ENCODE measurements at regions not wholly inside any gene's neighbourhood (a gene's known extent, or its start where the extent isn't known, plus 50 kb on each side); places are given as distances from the start of the nearest gene placed in this dataset.
A peak's percentile ranks its signal among the peaks of the same experiment; 100 is the strongest.

DNA sequence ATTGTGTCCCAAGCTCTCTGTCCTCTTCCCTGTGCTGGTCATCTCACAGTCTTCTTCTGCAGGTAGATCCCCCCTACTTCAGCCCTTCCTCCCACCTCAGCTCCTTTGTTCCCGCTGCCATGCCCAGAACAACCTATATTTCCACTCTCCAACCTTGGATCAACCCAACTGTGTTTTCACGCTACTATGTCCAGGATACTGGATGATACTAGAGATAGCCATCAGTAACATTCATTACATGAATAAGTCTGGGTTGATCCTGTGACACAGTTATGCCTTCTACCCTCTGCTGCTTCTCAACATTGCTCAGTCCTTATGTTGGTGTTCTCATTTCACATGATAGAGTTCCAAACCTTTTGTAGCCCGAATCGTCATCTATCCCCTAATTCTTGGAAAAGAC is 286.4 kb downstream of the ZEB1 start:
- DNase-seq (ENCODE audit: low read depth in 4 of 6, low spot score in 6 of 6) = no peak
- no peak overlapping the region for H3K27ac ChIP-seq (ENCODE audit: low read depth, low read length)
- peaks cover 14% of the 10 kb centered on the region for H3K4me1 ChIP-seq (ENCODE audit: control insufficient read depth, insufficient read depth, low read length)
- H3K4me3 ChIP-seq (ENCODE audit: low read depth, low read length) = no peak overlapping the region
- H3K36me3 ChIP-seq (ENCODE audit: control insufficient read depth, insufficient read depth, low read length) = no peaks in the 10 kb centered on the region
- no peaks in the 10 kb centered on the region for H3K27me3 ChIP-seq (ENCODE audit: control insufficient read depth, insufficient read depth, low read length)
- H3K9me3 ChIP-seq (ENCODE audit: control insufficient read depth, insufficient read depth, low read length) = no peaks in the 10 kb centered on the region
- WGBS (ENCODE audit: insufficient coverage) = 92% methylated on average over 2 of the region's 4 CpGs

DNA sequence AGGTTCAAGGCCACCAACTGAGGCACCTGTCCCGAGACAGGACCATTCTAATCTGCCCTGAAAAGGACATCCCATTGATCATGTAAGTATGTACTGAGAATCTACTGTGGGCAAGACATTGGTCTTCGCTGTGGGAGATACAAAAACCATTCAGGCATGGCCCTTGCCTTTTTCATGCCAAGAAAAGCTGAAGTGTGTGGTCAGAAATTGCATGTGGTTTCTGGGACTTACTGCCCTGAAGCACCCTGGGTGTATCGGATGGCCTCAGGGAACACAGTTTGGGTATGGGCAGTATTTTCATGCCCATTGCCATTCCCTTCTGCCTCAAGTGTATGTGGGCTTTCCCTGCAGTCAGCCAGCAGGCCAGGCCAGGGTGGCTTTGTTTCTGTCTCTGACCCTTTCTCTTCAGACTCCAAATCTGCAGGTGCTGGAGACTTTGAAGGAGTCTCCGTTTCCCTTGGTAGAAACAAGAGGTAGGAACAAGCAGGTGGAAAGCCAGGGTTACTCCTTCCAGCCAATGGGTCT is 285.7 kb downstream of the ZEB1 start:
- H3K27me3 ChIP-seq (ENCODE audit: control insufficient read depth, insufficient read depth, low read length) = no peaks in the 10 kb centered on the region
- no peaks in the 10 kb centered on the region for H3K9me3 ChIP-seq (ENCODE audit: control insufficient read depth, insufficient read depth, low read length)
- no peak overlapping the region for H3K4me3 ChIP-seq (ENCODE audit: low read depth, low read length)
- peaks cover 14% of the 10 kb centered on the region for H3K4me1 ChIP-seq (ENCODE audit: control insufficient read depth, insufficient read depth, low read length)
- DNase-seq (ENCODE audit: low read depth in 4 of 6, low spot score in 6 of 6) = no peak
- 95% methylated on average over 3 of the region's 4 CpGs for WGBS (ENCODE audit: insufficient coverage)
- H3K27ac ChIP-seq (ENCODE audit: low read depth, low read length) = no peak overlapping the region
- no peaks in the 10 kb centered on the region for H3K36me3 ChIP-seq (ENCODE audit: control insufficient read depth, insufficient read depth, low read length)

DNA sequence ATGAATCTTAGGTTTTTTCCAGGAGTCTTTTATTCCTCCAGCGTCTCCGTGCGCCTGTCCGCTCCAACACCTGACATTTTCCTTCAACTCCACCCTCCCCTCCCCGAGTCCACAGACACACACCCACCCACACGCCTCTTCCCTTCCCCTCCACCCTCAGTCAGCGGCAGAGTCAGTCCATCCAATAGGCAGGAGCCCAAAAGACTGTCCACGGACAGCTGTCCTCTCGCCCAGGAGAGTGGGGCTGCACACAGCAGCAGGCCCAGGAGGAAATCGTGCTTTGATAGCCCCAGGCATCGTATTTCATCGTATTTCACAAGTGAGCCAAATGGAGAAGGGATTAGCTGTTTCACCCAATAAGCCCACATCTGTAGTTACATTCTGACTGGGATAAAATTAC is 285.1 kb downstream of the ZEB1 start:
- DNase-seq (ENCODE audit: low read depth in 4 of 6, low spot score in 6 of 6) = no peak
- Histone ChIP-seq H3K27me3 (ENCODE audit: control insufficient read depth, insufficient read depth, low read length) (no peaks in the 10 kb centered on the region), H3K4me3 (ENCODE audit: low read depth, low read length) (peak overlapping the region; percentile 61), H3K9me3 (ENCODE audit: control insufficient read depth, insufficient read depth, low read length) (no peaks in the 10 kb centered on the region), H3K36me3 (ENCODE audit: control insufficient read depth, insufficient read depth, low read length) (no peaks in the 10 kb centered on the region), H3K27ac (ENCODE audit: low read depth, low read length) (peak overlapping the region; percentile 82), H3K4me1 (ENCODE audit: control insufficient read depth, insufficient read depth, low read length) (peaks cover 14% of the 10 kb centered on the region)
- 58% methylated on average over 9 of the region's 12 CpGs for WGBS (ENCODE audit: insufficient coverage)

DNA sequence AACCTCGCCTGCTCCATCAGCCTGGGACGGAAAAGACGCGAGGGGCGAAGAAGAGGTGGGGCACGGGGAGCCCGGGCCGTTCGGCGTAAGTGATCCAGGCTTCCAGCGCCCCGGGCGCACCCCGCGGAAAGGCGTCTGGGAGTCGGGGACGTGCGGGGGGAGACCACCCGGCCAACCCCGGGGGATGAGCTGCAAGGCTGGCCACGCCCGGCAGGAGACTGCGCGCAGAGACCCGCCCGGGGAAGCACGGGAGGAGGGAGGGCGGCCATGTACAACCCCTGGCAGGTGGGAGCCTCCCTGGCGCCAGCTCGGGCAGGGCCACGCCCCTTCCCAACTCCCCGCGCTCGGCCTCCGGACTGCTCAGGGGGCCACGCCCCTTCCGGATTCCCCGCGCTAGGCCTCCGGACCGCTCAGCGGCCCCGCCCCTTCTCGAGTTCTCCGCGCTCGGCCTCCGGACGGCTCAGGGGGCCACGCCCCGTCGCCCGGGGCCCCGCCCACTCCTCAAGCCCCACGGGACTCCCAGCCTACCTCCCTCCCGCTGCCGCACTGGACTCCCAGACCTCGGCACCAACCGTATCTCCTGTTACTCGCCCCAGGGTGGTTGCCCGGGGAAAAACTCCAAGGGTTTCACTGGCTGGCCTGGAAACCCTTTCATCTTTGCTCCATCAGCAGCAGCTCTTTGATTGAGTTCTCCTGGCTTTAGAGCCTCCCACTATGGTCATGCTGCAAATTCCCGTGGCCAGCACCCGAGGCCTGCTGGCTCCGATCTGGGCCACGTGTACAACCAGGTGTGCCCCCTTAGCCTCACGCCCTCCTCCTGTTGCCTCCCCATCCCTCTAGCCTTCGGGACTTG is 284.4 kb downstream of the ZEB1 start:
- Histone ChIP-seq H3K9me3 (ENCODE audit: control insufficient read depth, insufficient read depth, low read length) (no peaks in the 10 kb centered on the region), H3K4me1 (ENCODE audit: control insufficient read depth, insufficient read depth, low read length) (peaks cover 14% of the 10 kb centered on the region), H3K27ac (ENCODE audit: low read depth, low read length) (peak overlapping the region; percentile 82), H3K36me3 (ENCODE audit: control insufficient read depth, insufficient read depth, low read length) (no peaks in the 10 kb centered on the region), H3K4me3 (ENCODE audit: low read depth, low read length) (peak overlapping the region; percentile 61), H3K27me3 (ENCODE audit: control insufficient read depth, insufficient read depth, low read length) (no peaks in the 10 kb centered on the region)
- 4% methylated on average over 68 of the region's 68 CpGs for whole genome bisulfite sequencing (ENCODE audit: insufficient coverage)
- peak; percentile 60 to 95 (median 70) for DNase-seq (ENCODE audit: low read depth in 4 of 6, low spot score in 6 of 6)

DNA sequence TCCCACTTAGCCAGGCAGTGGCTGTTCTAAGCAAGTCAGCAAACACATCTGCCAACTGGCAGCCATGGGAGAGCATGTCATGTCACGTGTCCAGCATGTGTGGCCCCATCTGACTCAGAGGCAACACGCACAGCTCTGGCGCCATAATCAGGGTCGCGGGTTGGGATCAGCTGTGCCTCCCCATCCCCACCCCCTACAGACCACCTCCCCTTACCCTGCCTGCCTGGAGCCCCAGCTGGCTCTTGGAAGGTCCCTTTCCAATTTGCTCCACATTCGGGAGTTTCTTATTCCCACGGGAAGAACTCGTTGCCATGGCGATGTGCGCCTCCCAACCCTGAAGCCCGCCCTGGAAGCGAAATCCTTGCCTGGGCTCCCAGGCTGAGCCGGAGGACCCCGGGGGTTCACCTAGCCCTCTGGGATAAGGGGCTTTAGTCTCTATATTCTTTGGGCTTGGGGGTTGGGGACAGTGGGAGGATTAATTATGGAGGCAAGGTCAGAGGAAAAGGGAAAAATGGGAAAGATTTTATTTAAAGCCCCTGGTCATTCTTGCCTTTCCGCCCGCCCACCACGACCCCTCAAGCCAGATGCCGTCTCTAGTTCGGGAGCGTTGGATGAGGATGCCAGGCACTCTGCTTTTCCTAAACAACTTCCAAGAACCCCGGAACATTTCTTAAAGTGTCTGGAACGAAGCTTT is 283.7 kb downstream of the ZEB1 start:
- H3K27ac ChIP-seq (ENCODE audit: low read depth, low read length) = peak overlapping the region; percentile 82
- no peaks in the 10 kb centered on the region for H3K27me3 ChIP-seq (ENCODE audit: control insufficient read depth, insufficient read depth, low read length)
- H3K4me3 ChIP-seq (ENCODE audit: low read depth, low read length) = peak overlapping the region; percentile 61
- H3K4me1 ChIP-seq (ENCODE audit: control insufficient read depth, insufficient read depth, low read length) = peaks cover 14% of the 10 kb centered on the region
- H3K36me3 ChIP-seq (ENCODE audit: control insufficient read depth, insufficient read depth, low read length) = no peaks in the 10 kb centered on the region
- peak; percentile 45 to 90 (median 54) for DNase-seq (ENCODE audit: low read depth in 4 of 6, low spot score in 6 of 6)
- H3K9me3 ChIP-seq (ENCODE audit: control insufficient read depth, insufficient read depth, low read length) = no peaks in the 10 kb centered on the region
- 2% methylated on average over 20 of the region's 22 CpGs for WGBS (ENCODE audit: insufficient coverage)

DNA sequence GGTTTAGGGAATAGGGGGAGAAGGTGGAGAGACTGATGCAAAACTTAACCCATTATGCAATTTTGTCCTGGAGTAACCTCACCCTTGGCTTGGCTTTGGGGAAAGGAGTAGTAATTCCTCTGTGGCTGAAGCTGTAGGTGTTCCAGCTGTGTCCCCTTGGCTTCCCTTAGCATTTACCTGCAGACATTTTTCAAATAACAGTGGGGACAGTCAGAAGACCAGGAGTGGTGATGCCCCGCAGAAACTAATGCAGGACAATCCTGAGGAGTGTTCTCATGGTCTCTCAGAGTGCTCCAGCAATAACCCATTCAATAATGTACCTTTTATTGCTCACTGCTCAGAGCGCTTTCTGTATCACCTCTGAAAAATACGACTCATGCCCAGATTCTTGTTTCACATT is 282.1 kb downstream of the ZEB1 start:
- no peak for DNase-seq (ENCODE audit: low read depth in 4 of 6, low spot score in 6 of 6)
- no peak overlapping the region for H3K4me3 ChIP-seq (ENCODE audit: low read depth, low read length)
- peaks cover 14% of the 10 kb centered on the region for H3K4me1 ChIP-seq (ENCODE audit: control insufficient read depth, insufficient read depth, low read length)
- no peaks in the 10 kb centered on the region for H3K27me3 ChIP-seq (ENCODE audit: control insufficient read depth, insufficient read depth, low read length)
- no peak overlapping the region for H3K27ac ChIP-seq (ENCODE audit: low read depth, low read length)
- H3K9me3 ChIP-seq (ENCODE audit: control insufficient read depth, insufficient read depth, low read length) = no peaks in the 10 kb centered on the region
- WGBS (ENCODE audit: insufficient coverage) = 100% methylated on average over 3 of the region's 3 CpGs
- no peaks in the 10 kb centered on the region for H3K36me3 ChIP-seq (ENCODE audit: control insufficient read depth, insufficient read depth, low read length)

DNA sequence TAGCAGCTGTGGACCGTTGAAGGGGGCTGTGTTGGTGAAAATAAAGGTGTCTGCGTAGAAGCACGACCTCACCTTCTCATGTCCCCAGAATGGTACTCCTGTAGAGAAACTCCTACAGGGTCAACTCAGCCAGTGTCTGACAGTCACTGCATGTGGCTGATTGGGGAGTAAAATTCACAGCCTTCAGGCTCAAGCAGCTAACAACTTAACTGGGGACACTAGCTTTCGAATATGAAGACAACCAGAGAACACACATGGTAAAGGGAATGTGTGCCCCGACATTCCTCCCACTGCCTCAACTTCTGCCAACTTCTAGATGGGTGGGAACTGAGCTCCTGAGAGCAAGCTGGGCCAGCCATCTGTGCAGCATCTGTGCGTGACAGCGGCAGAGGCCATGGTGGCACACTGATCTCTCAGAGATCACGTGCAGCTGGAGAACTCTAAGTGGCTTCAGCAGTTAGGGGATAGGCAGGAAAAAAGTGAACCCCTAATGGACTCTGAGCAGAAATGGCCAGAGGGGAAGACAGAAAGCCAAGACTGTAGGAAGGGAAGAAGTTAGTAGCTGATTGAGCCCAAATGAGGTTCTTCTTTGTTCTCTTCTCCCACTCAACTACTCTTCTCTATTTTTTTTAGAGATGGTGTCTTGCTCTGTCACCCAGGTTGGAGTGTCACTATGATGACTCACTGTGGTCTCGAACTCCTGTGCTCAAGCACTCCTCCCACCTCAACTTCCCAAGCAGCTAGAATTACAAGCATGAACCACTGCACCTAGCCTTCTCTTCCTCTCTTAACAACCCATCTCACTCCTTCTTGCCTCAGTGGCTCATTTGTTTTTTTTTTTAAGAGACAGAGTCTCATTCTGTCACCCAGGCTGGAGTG is 280.8 kb downstream of the ZEB1 start:
- 79% methylated on average over 9 of the region's 9 CpGs for WGBS (ENCODE audit: insufficient coverage)
- H3K9me3 ChIP-seq (ENCODE audit: control insufficient read depth, insufficient read depth, low read length) = no peaks in the 10 kb centered on the region
- no peak overlapping the region for H3K27ac ChIP-seq (ENCODE audit: low read depth, low read length)
- H3K4me1 ChIP-seq (ENCODE audit: control insufficient read depth, insufficient read depth, low read length) = peaks cover 14% of the 10 kb centered on the region
- DNase-seq (ENCODE audit: low read depth in 4 of 6, low spot score in 6 of 6) = peak in 1 of 6 donors; percentile 18
- H3K36me3 ChIP-seq (ENCODE audit: control insufficient read depth, insufficient read depth, low read length) = no peaks in the 10 kb centered on the region
- no peak overlapping the region for H3K4me3 ChIP-seq (ENCODE audit: low read depth, low read length)
- no peaks in the 10 kb centered on the region for H3K27me3 ChIP-seq (ENCODE audit: control insufficient read depth, insufficient read depth, low read length)

DNA sequence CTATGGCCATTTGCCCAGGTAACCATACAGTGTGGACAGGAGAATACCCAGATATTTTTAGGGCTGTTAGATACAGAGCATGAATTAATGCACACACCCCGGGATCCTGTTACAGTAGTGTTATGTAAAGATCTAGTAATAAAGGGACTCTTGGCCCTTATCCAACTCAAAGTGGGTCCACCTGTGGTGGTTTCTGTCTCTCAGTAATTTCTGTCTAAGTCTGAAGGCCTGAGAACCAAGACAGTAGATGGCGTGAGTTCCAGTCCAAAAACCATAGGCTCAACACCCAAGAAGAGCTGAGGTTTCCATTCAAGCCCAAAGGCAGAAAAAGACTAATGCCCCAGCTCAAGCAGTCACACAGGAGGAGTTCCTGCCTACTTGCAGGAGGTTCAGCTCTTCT is 277.7 kb downstream of the ZEB1 start:
- Histone ChIP-seq H3K36me3 (ENCODE audit: control insufficient read depth, insufficient read depth, low read length) (no peaks in the 10 kb centered on the region), H3K4me3 (ENCODE audit: low read depth, low read length) (no peak overlapping the region), H3K4me1 (ENCODE audit: control insufficient read depth, insufficient read depth, low read length) (no peaks in the 10 kb centered on the region), H3K27me3 (ENCODE audit: control insufficient read depth, insufficient read depth, low read length) (no peaks in the 10 kb centered on the region), H3K27ac (ENCODE audit: low read depth, low read length) (no peak overlapping the region), H3K9me3 (ENCODE audit: control insufficient read depth, insufficient read depth, low read length) (peaks cover 1% of the 10 kb centered on the region)
- WGBS (ENCODE audit: insufficient coverage) = 100% methylated on average over 1 of the region's 2 CpGs
- no peak for DNase-seq (ENCODE audit: low read depth in 4 of 6, low spot score in 6 of 6)

DNA sequence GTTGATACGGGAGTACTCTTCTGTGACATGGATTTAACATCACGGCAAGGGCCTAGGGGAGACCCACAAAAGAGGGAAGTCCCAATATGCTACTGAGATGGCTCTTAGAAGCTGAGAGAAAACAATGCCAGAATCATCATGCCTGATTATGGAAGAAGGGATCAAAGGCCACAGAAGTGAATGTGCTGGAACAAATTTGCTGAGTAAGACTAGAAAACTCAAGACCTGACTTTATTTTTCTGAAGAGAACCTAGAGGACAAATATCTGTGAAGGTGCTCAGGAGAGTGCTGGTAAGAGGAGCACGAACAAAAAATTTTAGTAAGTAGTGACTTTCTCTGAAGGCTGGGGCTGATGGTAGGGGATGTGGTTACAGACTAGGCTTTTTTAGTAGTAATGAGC is 277.0 kb downstream of the ZEB1 start:
- no peak overlapping the region for H3K27ac ChIP-seq (ENCODE audit: low read depth, low read length)
- no peaks in the 10 kb centered on the region for H3K36me3 ChIP-seq (ENCODE audit: control insufficient read depth, insufficient read depth, low read length)
- DNase-seq (ENCODE audit: low read depth in 4 of 6, low spot score in 6 of 6) = no peak
- WGBS (ENCODE audit: insufficient coverage) = 95% methylated on average over 3 of the region's 3 CpGs
- no peaks in the 10 kb centered on the region for H3K4me1 ChIP-seq (ENCODE audit: control insufficient read depth, insufficient read depth, low read length)
- H3K4me3 ChIP-seq (ENCODE audit: low read depth, low read length) = no peak overlapping the region
- no peaks in the 10 kb centered on the region for H3K27me3 ChIP-seq (ENCODE audit: control insufficient read depth, insufficient read depth, low read length)
- peaks cover 1% of the 10 kb centered on the region for H3K9me3 ChIP-seq (ENCODE audit: control insufficient read depth, insufficient read depth, low read length)
